ENCODE measurements at regions not wholly inside any gene's neighbourhood (a gene's known extent, or its start where the extent isn't known, plus 50 kb on each side); places are given as distances from the start of the nearest gene placed in this dataset.

GRCh38 chr7:40977533-40977932, 725.4 kb downstream of the INHBA start:
- no peak for TF ChIP-seq CTCF (IDR thresholded peaks at IDR 0.05; ENCODE audit: low read depth, low read length)
- H3K4me3 ChIP-seq (replicated peaks in 1 of 2; ENCODE audit: low read depth in 2 of 2, low read length in 2 of 2): no peak overlapping the region
- DNase-seq (ENCODE audit: low read depth in 2 of 2): no peak

GRCh38 chr7:40972426-40972825, 730.5 kb downstream of the INHBA start:
- TF ChIP-seq CTCF (IDR thresholded peaks at IDR 0.05; ENCODE audit: low read depth, low read length): no peak
- no peak overlapping the region for H3K4me3 ChIP-seq (replicated peaks in 1 of 2; ENCODE audit: low read depth in 2 of 2, low read length in 2 of 2)
- no peak for DNase-seq (ENCODE audit: low read depth in 2 of 2)

- H3K4me3 ChIP-seq (replicated peaks in 1 of 2; ENCODE audit: low read depth in 2 of 2, low read length in 2 of 2): no peak overlapping the region
- no peak for TF ChIP-seq CTCF (IDR thresholded peaks at IDR 0.05; ENCODE audit: low read depth, low read length)
- DNase-seq (ENCODE audit: low read depth in 2 of 2): no peak
Observed at GRCh38 chr7:40969641-40970040, 733.2 kb downstream of the INHBA start.

GRCh38 chr7:40966693-40967092, 736.2 kb downstream of the INHBA start:
- no peak for DNase-seq (ENCODE audit: low read depth in 2 of 2)
- TF ChIP-seq CTCF (IDR thresholded peaks at IDR 0.05; ENCODE audit: low read depth, low read length): no peak
- H3K4me3 ChIP-seq (replicated peaks in 1 of 2; ENCODE audit: low read depth in 2 of 2, low read length in 2 of 2): no peak overlapping the region

GRCh38 chr7:40965774-40966173, 737.1 kb downstream of the INHBA start:
- H3K4me3 ChIP-seq (replicated peaks in 1 of 2; ENCODE audit: low read depth in 2 of 2, low read length in 2 of 2): no peak overlapping the region
- no peak for TF ChIP-seq CTCF (IDR thresholded peaks at IDR 0.05; ENCODE audit: low read depth, low read length)
- DNase-seq (ENCODE audit: low read depth in 2 of 2): no peak

GRCh38 chr7:40965016-40965415, 737.9 kb downstream of the INHBA start:
- no peak overlapping the region for H3K4me3 ChIP-seq (replicated peaks in 1 of 2; ENCODE audit: low read depth in 2 of 2, low read length in 2 of 2)
- TF ChIP-seq CTCF (IDR thresholded peaks at IDR 0.05; ENCODE audit: low read depth, low read length): no peak
- no peak for DNase-seq (ENCODE audit: low read depth in 2 of 2)

GRCh38 chr7:40964610-40965009, 738.3 kb downstream of the INHBA start:
- no peak overlapping the region for H3K4me3 ChIP-seq (replicated peaks in 1 of 2; ENCODE audit: low read depth in 2 of 2, low read length in 2 of 2)

More at GRCh38 chr7:40964610-40965009, 738.3 kb downstream of the INHBA start:
- no peak for TF ChIP-seq CTCF (IDR thresholded peaks at IDR 0.05; ENCODE audit: low read depth, low read length)
- no peak for DNase-seq (ENCODE audit: low read depth in 2 of 2)

Data from cardiac fibroblast (primary cell).